RWPE2 (cell line): ENCODE measurements at regions not wholly inside any gene's neighbourhood (a gene's known extent, or its start where the extent isn't known, plus 50 kb on each side); places are given as distances from the start of the nearest gene placed in this dataset.
"Not testable (repeated sequence)": the region's sequence is repeated elsewhere in the genome, so short reads cannot be mapped to it uniquely, and the experiment has no call there.

Experiments
- ATAC-seq: fragments of 200-7000 bp; cut with Tn5 transposase; 3 replicates; pipeline ENCODE4 v1.9.1; 2021; ENCODE audit warnings: low read depth
- DNase-seq: peaks from one replicate; pipeline ENCODE4 v3.0.0-alpha.2; 2020; ENCODE audit warnings: low spot score
- H3K27ac ChIP-seq: fragments of 450-650 bp; 2 replicates; pipeline ENCODE4 v1.5.1; 2017; ENCODE audit warnings: mild to moderate bottlenecking; ENCODE audit not compliant: poor library complexity, severe bottlenecking
- H3K27me3 ChIP-seq: fragments of 250-450 bp; sonication (Bioruptor Pico); 2 replicates; pipeline ENCODE4 v1.5.1; 2021; ENCODE audit warnings: mild to moderate bottlenecking, moderate library complexity; ENCODE audit not compliant: insufficient read depth, poor library complexity, severe bottlenecking
- H3K36me3 ChIP-seq: fragments of 250-450 bp; sonication (Bioruptor Pico); 2 replicates; pipeline ENCODE4 v1.5.1; 2020; ENCODE audit warnings: low read depth, mild to moderate bottlenecking, moderate library complexity
- H3K4me1 ChIP-seq: fragments of 250-450 bp; sonication (Bioruptor Pico); 2 replicates; pipeline ENCODE4 v1.5.1; 2021; ENCODE audit warnings: mild to moderate bottlenecking, moderate library complexity; ENCODE audit not compliant: insufficient read depth, poor library complexity, severe bottlenecking
- H3K4me3 ChIP-seq: fragments of 250-450 bp; sonication (Bioruptor Pico); 2 replicates; pipeline ENCODE4 v1.5.1; 2021; ENCODE audit warnings: mild to moderate bottlenecking, moderate library complexity; ENCODE audit not compliant: severe bottlenecking
- H3K9me3 ChIP-seq: fragments of 250-450 bp; sonication (Bioruptor Pico); 2 replicates; pipeline ENCODE4 v1.5.1; 2021; ENCODE audit warnings: mild to moderate bottlenecking, moderate library complexity; ENCODE audit not compliant: severe bottlenecking
- CTCF ChIP-seq: fragments of 450-650 bp; IDR thresholded peaks from one replicate; pipeline ENCODE4 v1.5.1; 2017; ENCODE audit warnings: mild to moderate bottlenecking, moderate library complexity; ENCODE audit not compliant: poor library complexity, severe bottlenecking

DNA sequence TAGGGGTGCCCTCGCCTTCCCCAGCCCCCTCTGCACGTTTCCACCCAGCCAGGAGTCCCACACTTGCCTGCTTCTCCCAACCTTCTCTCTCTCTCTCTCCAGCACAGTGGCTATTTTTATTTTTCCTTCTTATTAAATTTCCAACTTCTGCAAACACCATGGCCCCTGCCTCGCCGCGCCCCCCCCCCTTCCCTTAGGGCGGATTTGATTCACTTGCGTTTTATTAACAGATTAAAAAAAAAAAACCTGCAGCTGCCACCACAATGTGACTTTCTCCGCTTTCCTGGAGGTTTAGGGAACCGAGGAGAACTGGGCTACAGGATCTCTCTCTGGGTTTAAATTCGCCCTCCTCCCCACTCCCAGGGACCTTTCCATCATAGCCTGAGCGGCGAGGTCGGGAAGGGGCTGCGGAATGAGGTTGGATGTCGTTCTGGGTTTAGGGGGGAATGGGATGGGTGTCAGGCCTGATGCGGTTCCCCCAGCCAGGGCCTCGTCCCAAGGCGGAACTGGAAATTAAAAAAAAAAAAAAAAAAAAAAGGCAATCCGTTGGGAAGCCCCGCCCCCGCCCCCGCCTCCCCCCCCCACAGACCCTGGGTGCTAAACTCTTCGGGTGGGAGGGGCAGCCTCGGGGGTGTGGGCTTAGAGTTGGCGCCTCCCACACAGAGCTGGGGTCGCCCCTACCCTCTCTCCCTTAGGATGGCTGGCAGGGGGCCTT lies 87.3 kb upstream of the ADGRL1 start:
- H3K9me3 ChIP-seq, H3K27me3 ChIP-seq, H3K4me1 ChIP-seq, H3K36me3 ChIP-seq, H3K4me3 ChIP-seq, ATAC-seq, H3K27ac ChIP-seq, DNase-seq: not testable (repeated sequence)

- not testable (repeated sequence) for H3K4me1 ChIP-seq, DNase-seq, H3K4me3 ChIP-seq, H3K27me3 ChIP-seq, H3K27ac ChIP-seq, H3K9me3 ChIP-seq, H3K36me3 ChIP-seq, ATAC-seq
These were observed 83.8 kb upstream of the ADGRL1 start for GRCh38 chr19:14289810-14290209.

GRCh38 chr19:14287837-14288236 lies 81.9 kb upstream of the ADGRL1 start:
- H3K4me3 ChIP-seq, H3K27me3 ChIP-seq, H3K4me1 ChIP-seq, ATAC-seq, H3K27ac ChIP-seq, H3K36me3 ChIP-seq, DNase-seq, H3K9me3 ChIP-seq: not testable (repeated sequence)

- H3K27me3 ChIP-seq, H3K4me1 ChIP-seq, DNase-seq, H3K27ac ChIP-seq, H3K9me3 ChIP-seq, H3K36me3 ChIP-seq, H3K4me3 ChIP-seq, ATAC-seq: not testable (repeated sequence)
These were observed 80.6 kb upstream of the ADGRL1 start for GRCh38 chr19:14286594-14286993.

DNA sequence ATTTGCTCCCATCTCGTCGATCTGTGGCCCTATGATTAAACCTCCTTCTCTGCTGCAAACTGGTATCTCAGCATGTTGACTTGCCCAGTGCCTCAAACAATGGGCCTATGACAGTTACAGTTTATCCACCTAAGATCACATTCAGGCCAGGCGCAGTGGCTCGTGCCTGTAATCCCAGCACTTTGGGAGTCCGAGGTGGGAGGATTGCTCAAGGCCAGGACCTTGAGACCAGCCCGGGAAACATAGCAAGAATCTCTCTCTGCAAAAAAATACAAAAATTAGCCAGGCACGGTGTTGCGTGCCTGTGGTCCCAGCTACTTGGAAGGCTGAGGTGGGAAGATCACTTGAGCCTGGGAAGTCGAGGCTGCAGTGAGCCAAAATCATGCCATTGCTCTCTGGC lies 79.8 kb upstream of the ADGRL1 start:
- H3K4me3 ChIP-seq, H3K9me3 ChIP-seq, ATAC-seq: not testable (repeated sequence)

GRCh38 chr19:14283813-14284520 lies 78.0 kb upstream of the ADGRL1 start:
- not testable (repeated sequence) for ATAC-seq, DNase-seq, H3K27me3 ChIP-seq, H3K4me3 ChIP-seq, H3K27ac ChIP-seq, H3K36me3 ChIP-seq, H3K9me3 ChIP-seq, H3K4me1 ChIP-seq

More for the DNA sequence above, 79.8 kb upstream of the ADGRL1 start:
- H3K27ac ChIP-seq, H3K27me3 ChIP-seq, H3K4me1 ChIP-seq, DNase-seq, H3K36me3 ChIP-seq: not testable (repeated sequence)

DNA sequence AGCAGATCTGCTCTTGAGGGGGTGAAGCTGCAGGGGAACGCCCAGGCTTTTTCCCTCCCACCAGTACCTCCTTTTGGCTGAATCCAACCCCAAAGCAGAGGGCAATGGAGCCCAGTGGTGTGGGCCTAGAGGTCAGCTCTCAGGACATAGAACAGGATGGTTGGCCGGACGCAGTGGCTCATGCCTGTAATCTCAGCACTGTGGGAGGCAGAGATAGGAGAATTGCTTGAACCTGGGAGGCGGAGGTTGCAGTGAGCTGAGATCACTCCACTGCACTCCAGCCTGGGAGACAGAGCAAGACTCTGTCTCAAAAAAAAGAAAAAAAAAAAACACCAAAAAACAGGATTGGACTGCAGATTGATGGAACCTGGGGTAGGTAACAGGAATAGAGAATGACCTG lies 73.3 kb upstream of the ADGRL1 start:
- H3K4me1 ChIP-seq, DNase-seq, H3K4me3 ChIP-seq, H3K27me3 ChIP-seq, H3K9me3 ChIP-seq, H3K27ac ChIP-seq, H3K36me3 ChIP-seq, ATAC-seq: not testable (repeated sequence)

GRCh38 chr19:14277608-14278007 lies 71.6 kb upstream of the ADGRL1 start:
- no peaks in the 10 kb centered on the region for H3K36me3 ChIP-seq
- H3K4me1 ChIP-seq, result no peaks in the 10 kb centered on the region
- no peak overlapping the region for H3K27ac ChIP-seq
- H3K4me3 ChIP-seq, result no peak overlapping the region
- no peaks in the 10 kb centered on the region for H3K27me3 ChIP-seq
- H3K9me3 ChIP-seq, result no peaks in the 10 kb centered on the region
- no peak for DNase-seq
- no peak for ATAC-seq
- no peak for TF ChIP-seq CTCF

- not testable (repeated sequence) for H3K9me3 ChIP-seq, H3K4me3 ChIP-seq, H3K36me3 ChIP-seq, ATAC-seq, DNase-seq, H3K4me1 ChIP-seq, H3K27ac ChIP-seq, H3K27me3 ChIP-seq
These were observed 69.9 kb upstream of the ADGRL1 start for GRCh38 chr19:14275823-14276222.
